Activated CD8-positive, alpha-beta memory T cell treated with anti-CD3 and anti-CD28 coated beads, Interleukin-2, amount 10 ng/mL, durations not matched to agents 7 days and 5 days (primary cell): ENCODE measurements at regions not wholly inside any gene's neighbourhood (a gene's known extent, or its start where the extent isn't known, plus 50 kb on each side); places are given as distances from the start of the nearest gene placed in this dataset.
"Not testable (repeated sequence)": the region's sequence is repeated elsewhere in the genome, so short reads cannot be mapped to it uniquely, and the experiment has no call there.

ENCODE experiments used
- ATAC-seq: fragments of 150-1000 bp; cut with Tn5 transposase; one replicate; pipeline ENCODE4 v1.10.0; 2021; ENCODE audit warnings: moderate library complexity
- CTCF ChIA-PET: fragments of 350-600 bp; sonication (Branson Sonifier 250); formaldehyde crosslinking; loops from one replicate; lab custom pipeline; 2021; ENCODE audit warnings: antibody characterized with exemption; lab: Charles Lee
- DNase-seq: peaks from one replicate; pipeline ENCODE4 v3.0.0-alpha.2; 2020
- H3K27ac Mint-ChIP-seq: one replicate; pipeline ENCODE4 v1.8.0; 2021; ENCODE audit warnings: mild to moderate bottlenecking, mixed read lengths
- H3K27me3 Mint-ChIP-seq: one replicate; pipeline ENCODE4 v1.8.0; 2021; ENCODE audit warnings: mixed read lengths
- H3K36me3 Mint-ChIP-seq: one replicate; pipeline ENCODE4 v1.8.0; 2021; ENCODE audit warnings: mild to moderate bottlenecking, mixed read lengths
- H3K4me1 Mint-ChIP-seq: one replicate; pipeline ENCODE4 v1.8.0; 2021; ENCODE audit warnings: mixed read lengths
- H3K4me3 Mint-ChIP-seq: one replicate; pipeline ENCODE4 v1.8.0; 2021; ENCODE audit warnings: mild to moderate bottlenecking, moderate library complexity, mixed read lengths
- H3K9me3 Mint-ChIP-seq: one replicate; pipeline ENCODE4 v1.8.0; 2022; ENCODE audit warnings: low read depth, mixed read lengths

GRCh38 chr5:2373631-2374030 lies 377.8 kb downstream of the IRX2 start:
- H3K27me3 Mint-ChIP-seq: no peaks in the 10 kb centered on the region
- CTCF ChIA-PET: no interaction called here

GRCh38 chr5:2371419-2371710 lies 380.1 kb downstream of the IRX2 start:
- no peaks in the 10 kb centered on the region for H3K36me3 Mint-ChIP-seq
- H3K27ac Mint-ChIP-seq: no peak overlapping the region
- H3K9me3 Mint-ChIP-seq: peaks cover 14% of the 10 kb centered on the region
- no peak for ATAC-seq
- CTCF ChIA-PET: no interaction called here
- no peak for DNase-seq
- no peaks in the 10 kb centered on the region for H3K27me3 Mint-ChIP-seq
- no peak overlapping the region for H3K4me3 Mint-ChIP-seq
- no peaks in the 10 kb centered on the region for H3K4me1 Mint-ChIP-seq

More at GRCh38 chr5:2373631-2374030, 377.8 kb downstream of the IRX2 start:
- H3K36me3 Mint-ChIP-seq: no peaks in the 10 kb centered on the region
- ATAC-seq: no peak
- no peaks in the 10 kb centered on the region for H3K4me1 Mint-ChIP-seq
- H3K27ac Mint-ChIP-seq: no peak overlapping the region
- no peak overlapping the region for H3K4me3 Mint-ChIP-seq
- no peak for DNase-seq
- H3K9me3 Mint-ChIP-seq: peaks cover 9% of the 10 kb centered on the region

GRCh38 chr5:2370626-2371418 lies 380.7 kb downstream of the IRX2 start:
- DNase-seq (no peak), ATAC-seq (no peak)
- Mint-ChIP-seq H3K4me3 (no peak overlapping the region), H3K4me1 (no peaks in the 10 kb centered on the region), H3K27ac (no peak overlapping the region), H3K36me3 (no peaks in the 10 kb centered on the region), H3K27me3 (no peaks in the 10 kb centered on the region), H3K9me3 (peaks cover 14% of the 10 kb centered on the region)
- CTCF ChIA-PET: no interaction called here

GRCh38 chr5:2369178-2369577 lies 382.3 kb downstream of the IRX2 start:
- CTCF ChIA-PET: no interaction called here

GRCh38 chr5:2366816-2367215 lies 384.7 kb downstream of the IRX2 start:
- CTCF ChIA-PET: no interaction called here
- ATAC-seq (no peak), DNase-seq (no peak)
- Mint-ChIP-seq H3K27me3 (no peaks in the 10 kb centered on the region), H3K36me3 (no peaks in the 10 kb centered on the region), H3K27ac (no peak overlapping the region), H3K9me3 (peaks cover 12% of the 10 kb centered on the region), H3K4me3 (no peak overlapping the region), H3K4me1 (no peaks in the 10 kb centered on the region)

More at GRCh38 chr5:2369178-2369577, 382.3 kb downstream of the IRX2 start:
- H3K9me3 Mint-ChIP-seq: peaks cover 18% of the 10 kb centered on the region
- H3K27ac Mint-ChIP-seq: no peak overlapping the region
- no peaks in the 10 kb centered on the region for H3K36me3 Mint-ChIP-seq
- ATAC-seq (no peak), DNase-seq (no peak)
- no peaks in the 10 kb centered on the region for H3K27me3 Mint-ChIP-seq
- no peak overlapping the region for H3K4me3 Mint-ChIP-seq
- no peaks in the 10 kb centered on the region for H3K4me1 Mint-ChIP-seq

GRCh38 chr5:2357309-2357708 lies 394.2 kb downstream of the IRX2 start:
- DNase-seq (no peak), ATAC-seq (no peak)
- no peaks in the 10 kb centered on the region for H3K4me1 Mint-ChIP-seq
- no peaks in the 10 kb centered on the region for H3K9me3 Mint-ChIP-seq
- CTCF ChIA-PET: no interaction called here
- no peaks in the 10 kb centered on the region for H3K27me3 Mint-ChIP-seq
- H3K4me3 Mint-ChIP-seq: no peak overlapping the region
- H3K27ac Mint-ChIP-seq: no peak overlapping the region
- H3K36me3 Mint-ChIP-seq: no peaks in the 10 kb centered on the region

GRCh38 chr5:2355859-2356258 lies 395.6 kb downstream of the IRX2 start:
- peaks cover 2% of the 10 kb centered on the region for H3K9me3 Mint-ChIP-seq
- H3K36me3 Mint-ChIP-seq: no peaks in the 10 kb centered on the region
- CTCF ChIA-PET: no interaction called here
- no peaks in the 10 kb centered on the region for H3K27me3 Mint-ChIP-seq
- ATAC-seq (no peak), DNase-seq (no peak)
- H3K27ac Mint-ChIP-seq: no peak overlapping the region
- no peaks in the 10 kb centered on the region for H3K4me1 Mint-ChIP-seq
- no peak overlapping the region for H3K4me3 Mint-ChIP-seq

- Mint-ChIP-seq H3K4me1 (no peaks in the 10 kb centered on the region), H3K27me3 (no peaks in the 10 kb centered on the region), H3K9me3 (peaks cover 2% of the 10 kb centered on the region), H3K27ac (no peak overlapping the region), H3K36me3 (no peaks in the 10 kb centered on the region), H3K4me3 (no peak overlapping the region)
- ATAC-seq: no peak
- CTCF ChIA-PET: no interaction called here
- no peak for DNase-seq
These were observed 397.5 kb downstream of the IRX2 start for GRCh38 chr5:2353871-2354440.

- DNase-seq (no peak), ATAC-seq (no peak)
- CTCF ChIA-PET: no interaction called here
- no peak overlapping the region for H3K4me3 Mint-ChIP-seq
- H3K4me1 Mint-ChIP-seq: no peaks in the 10 kb centered on the region
- H3K27ac Mint-ChIP-seq: no peak overlapping the region
- H3K9me3 Mint-ChIP-seq: peaks cover 2% of the 10 kb centered on the region
- H3K36me3 Mint-ChIP-seq: no peaks in the 10 kb centered on the region
- H3K27me3 Mint-ChIP-seq: no peaks in the 10 kb centered on the region
These were observed 398.3 kb downstream of the IRX2 start for GRCh38 chr5:2353211-2353610.

- Mint-ChIP-seq H3K4me1 (no peaks in the 10 kb centered on the region), H3K9me3 (peaks cover 4% of the 10 kb centered on the region), H3K36me3 (no peaks in the 10 kb centered on the region), H3K27me3 (no peaks in the 10 kb centered on the region), H3K4me3 (no peak overlapping the region), H3K27ac (no peak overlapping the region)
- CTCF ChIA-PET: no interaction called here
- DNase-seq: no peak
- no peak for ATAC-seq
These were observed 399.2 kb downstream of the IRX2 start for GRCh38 chr5:2352101-2352861.

GRCh38 chr5:2349768-2350167 lies 401.7 kb downstream of the IRX2 start:
- DNase-seq, H3K4me1 Mint-ChIP-seq, H3K4me3 Mint-ChIP-seq, H3K36me3 Mint-ChIP-seq, ATAC-seq, H3K27me3 Mint-ChIP-seq, H3K27ac Mint-ChIP-seq, CTCF ChIA-PET: not testable (repeated sequence)
- peaks cover 15% of the 10 kb centered on the region for H3K9me3 Mint-ChIP-seq

- no peaks in the 10 kb centered on the region for H3K27me3 Mint-ChIP-seq
- no peaks in the 10 kb centered on the region for H3K36me3 Mint-ChIP-seq
- ATAC-seq: no peak
- CTCF ChIA-PET: no interaction called here
- DNase-seq: no peak
- no peaks in the 10 kb centered on the region for H3K4me1 Mint-ChIP-seq
- H3K4me3 Mint-ChIP-seq: no peak overlapping the region
- H3K9me3 Mint-ChIP-seq: peaks cover 2% of the 10 kb centered on the region
- no peak overlapping the region for H3K27ac Mint-ChIP-seq
These were observed 412.8 kb downstream of the IRX2 start for GRCh38 chr5:2338686-2339085.

- Mint-ChIP-seq H3K9me3 (peaks cover 9% of the 10 kb centered on the region), H3K27me3 (no peaks in the 10 kb centered on the region), H3K4me3 (no peak overlapping the region), H3K36me3 (no peaks in the 10 kb centered on the region), H3K27ac (no peak overlapping the region), H3K4me1 (no peaks in the 10 kb centered on the region)
- CTCF ChIA-PET: no interaction called here
- no peak for DNase-seq
- ATAC-seq: no peak
These were observed 415.6 kb downstream of the IRX2 start for GRCh38 chr5:2335733-2336515.
